Endothelial cell (in vitro differentiated cells): ENCODE measurements at regions not wholly inside any gene's neighbourhood (a gene's known extent, or its start where the extent isn't known, plus 50 kb on each side); places are given as distances from the start of the nearest gene placed in this dataset.

Experiments used
- DNase-seq: peaks from one replicate; pipeline ENCODE4 v3.0.0; 2021; ENCODE audit warnings: low spot score
- H3K27ac Mint-ChIP-seq: one replicate; pipeline ENCODE4 v1.8.0; 2021; ENCODE audit warnings: mixed read lengths, inconsistent platforms; ENCODE audit not compliant: unreplicated experiment
- H3K27me3 Mint-ChIP-seq: one replicate; pipeline ENCODE4 v1.8.0; 2021; ENCODE audit warnings: mild to moderate bottlenecking, moderate library complexity, mixed read lengths, inconsistent platforms; ENCODE audit not compliant: unreplicated experiment
- H3K36me3 Mint-ChIP-seq: one replicate; pipeline ENCODE4 v1.8.0; 2021; ENCODE audit warnings: mild to moderate bottlenecking, low read depth, mixed read lengths, inconsistent platforms; ENCODE audit not compliant: unreplicated experiment
- H3K4me1 Mint-ChIP-seq: one replicate; pipeline ENCODE4 v1.8.0; 2021; ENCODE audit warnings: mild to moderate bottlenecking, mixed read lengths, inconsistent platforms; ENCODE audit not compliant: unreplicated experiment
- H3K4me3 Mint-ChIP-seq: one replicate; pipeline ENCODE4 v1.8.0; 2021; ENCODE audit warnings: mild to moderate bottlenecking, mixed read lengths, inconsistent platforms; ENCODE audit not compliant: unreplicated experiment
- H3K9me3 Mint-ChIP-seq: one replicate; pipeline ENCODE4 v1.8.0; 2021; ENCODE audit warnings: mixed read lengths, inconsistent platforms; ENCODE audit not compliant: unreplicated experiment
- CTCF ChIP-seq: fragments of 200-600 bp; sonication (generic); IDR thresholded peaks from one replicate; pipeline ENCODE4 v1.5.0; 2021; ENCODE audit warnings: antibody characterized with exemption; ENCODE audit not compliant: unreplicated experiment

GRCh38 chr7:112853422-112853821, 63.2 kb upstream of the TMEM168 start:
- Mint-ChIP-seq H3K27me3 (no peaks in the 10 kb centered on the region), H3K27ac (no peak overlapping the region), H3K9me3 (no peaks in the 10 kb centered on the region), H3K4me3 (no peak overlapping the region), H3K36me3 (peaks cover 4% of the 10 kb centered on the region), H3K4me1 (no peaks in the 10 kb centered on the region)
- no peak for DNase-seq
- TF ChIP-seq CTCF = no peak

GRCh38 chr7:112843151-112843550, 53.0 kb upstream of the TMEM168 start:
- TF ChIP-seq CTCF = no peak
- no peak overlapping the region for H3K27ac Mint-ChIP-seq
- H3K27me3 Mint-ChIP-seq = peaks cover 1% of the 10 kb centered on the region
- DNase-seq = no peak
- no peak overlapping the region for H3K4me3 Mint-ChIP-seq
- H3K36me3 Mint-ChIP-seq = no peaks in the 10 kb centered on the region
- no peaks in the 10 kb centered on the region for H3K4me1 Mint-ChIP-seq
- H3K9me3 Mint-ChIP-seq = no peaks in the 10 kb centered on the region
